HG03558 (cell line): ENCODE measurements at regions not wholly inside any gene's neighbourhood (a gene's known extent, or its start where the extent isn't known, plus 50 kb on each side); places are given as distances from the start of the nearest gene placed in this dataset.
"Not testable (repeated sequence)": the region's sequence is repeated elsewhere in the genome, so short reads cannot be mapped to it uniquely, and the experiment has no call there.

Source experiments
- ATAC-seq: cut with Tn5 transposase; IDR thresholded peaks from one replicate; pipeline ENCODE4 v1.9.1; 2021; ENCODE audit warnings: moderate number of reproducible peaks; ENCODE audit not compliant: unreplicated experiment; ENCODE audit errors: extremely low read depth

- ATAC-seq: no peak
Observed at GRCh38 chr4:95898226-95898625, 58.3 kb downstream of the PDHA2 start.

DNA sequence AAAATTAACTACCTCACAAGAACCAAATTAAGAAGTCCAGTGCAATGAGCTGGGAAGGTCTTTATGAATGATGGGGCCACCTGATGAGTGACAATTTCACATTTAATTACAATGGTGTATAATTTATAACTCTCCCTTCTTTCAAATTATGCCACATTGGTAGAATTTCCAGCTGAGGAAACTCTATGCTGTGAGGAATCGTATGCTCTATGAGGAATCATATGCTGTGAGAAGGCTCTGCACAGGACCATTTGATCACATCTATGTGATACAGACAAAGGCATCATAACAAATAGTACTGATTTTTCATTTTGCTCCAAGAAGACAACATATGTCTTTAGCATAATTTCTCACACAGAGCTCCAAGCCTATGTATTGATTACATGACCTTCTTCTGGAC, 69.3 kb downstream of the PDHA2 start:
- ATAC-seq: no peak

DNA sequence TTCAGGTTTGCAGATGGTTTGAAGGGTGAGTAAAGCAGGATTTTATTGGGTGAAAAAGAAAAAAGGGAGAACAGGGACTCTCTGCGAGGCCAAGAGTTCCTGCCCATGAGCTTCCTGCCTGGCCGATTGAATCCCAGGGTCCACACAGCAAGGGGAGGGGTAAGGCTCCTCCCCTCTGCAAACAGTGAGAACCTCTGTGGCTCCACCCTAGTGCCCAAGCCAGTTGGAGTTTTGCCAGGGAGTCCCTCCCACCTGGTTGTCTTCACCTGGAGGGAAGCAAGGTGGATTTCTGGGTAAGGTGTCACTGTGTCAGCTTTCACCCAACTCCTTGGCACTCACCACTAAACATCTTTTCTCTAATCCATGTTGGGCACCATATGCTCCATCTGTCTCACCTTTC, 70.9 kb downstream of the PDHA2 start:
- no peak for ATAC-seq

GRCh38 chr4:95921470-95921869, 81.6 kb downstream of the PDHA2 start:
- ATAC-seq: no peak

DNA sequence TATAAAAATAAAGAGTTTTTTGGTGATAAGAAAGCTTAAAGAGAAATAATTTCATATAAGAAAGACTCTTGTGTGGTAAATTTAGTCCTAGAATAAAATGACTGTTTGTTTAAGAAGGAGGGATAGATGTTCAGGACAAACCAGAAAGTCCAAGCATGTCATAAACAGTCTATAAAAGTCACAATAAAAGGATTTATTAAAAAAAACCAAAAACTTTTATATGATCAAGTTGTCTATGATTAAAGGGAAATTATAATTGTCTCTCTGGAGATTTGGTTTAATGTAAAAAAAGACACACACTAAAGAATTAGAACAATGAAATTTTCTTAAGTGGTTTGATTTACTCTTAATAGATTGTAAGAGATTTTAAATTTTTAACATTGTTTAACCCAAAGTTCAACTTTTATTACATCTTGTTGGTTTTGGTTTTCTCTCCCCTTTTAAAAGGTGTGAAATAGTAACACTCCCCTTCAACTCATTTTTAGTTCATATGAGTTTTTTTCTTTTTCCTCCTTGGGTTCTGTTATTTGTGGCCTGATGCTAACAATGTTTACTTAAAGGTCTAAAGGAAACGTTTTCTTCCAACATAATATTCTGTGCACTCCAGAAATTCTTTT, 89.7 kb downstream of the PDHA2 start:
- no peak for ATAC-seq

- no peak for ATAC-seq
Observed at GRCh38 chr4:95939141-95939540, 99.2 kb downstream of the PDHA2 start.

- no peak for ATAC-seq
Observed at GRCh38 chr4:95949136-95949765, 109.4 kb downstream of the PDHA2 start.

GRCh38 chr4:95949808-95950207, 109.9 kb downstream of the PDHA2 start:
- ATAC-seq: no peak

DNA sequence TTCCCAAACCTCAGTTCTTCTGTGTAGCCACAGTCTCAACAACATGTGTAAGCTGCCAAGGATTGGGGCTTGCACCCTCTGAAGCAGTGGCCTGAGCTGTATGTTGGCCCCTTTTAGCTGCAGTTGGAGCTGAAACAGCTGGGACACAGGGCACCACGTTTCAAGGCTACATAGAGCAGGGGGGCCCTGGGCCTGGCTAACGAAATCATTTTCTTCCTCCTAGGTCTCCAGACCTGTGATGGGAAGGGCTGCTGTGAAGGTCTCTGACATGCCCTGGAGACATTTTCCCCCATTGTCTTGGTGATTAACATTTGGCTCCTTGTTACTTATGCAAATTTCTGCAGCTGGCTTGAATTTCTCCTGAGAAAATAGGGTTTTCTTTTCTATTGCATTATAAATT, 112.6 kb downstream of the PDHA2 start:
- ATAC-seq: not testable (repeated sequence)

GRCh38 chr4:95956094-95956493, 116.2 kb downstream of the PDHA2 start:
- no peak for ATAC-seq

DNA sequence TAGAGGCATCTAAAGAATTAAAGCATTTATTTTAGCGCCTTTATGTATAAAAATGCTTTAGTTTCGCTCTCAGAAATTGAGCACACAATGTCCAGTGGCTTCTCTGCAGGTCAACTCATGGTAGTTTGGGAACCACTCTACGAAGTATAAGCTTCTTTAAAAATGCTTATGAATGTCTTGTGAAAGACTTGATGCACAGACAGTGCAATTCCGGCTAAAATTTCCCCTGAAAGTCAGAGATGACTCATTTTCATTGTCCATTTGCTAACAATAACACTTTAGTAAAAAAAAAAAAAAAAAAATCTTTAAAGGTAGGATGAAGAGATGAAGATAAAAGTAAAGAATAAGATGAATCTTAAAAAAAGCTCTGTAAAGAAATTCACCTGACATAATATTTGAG, 117.2 kb downstream of the PDHA2 start:
- ATAC-seq: no peak

- ATAC-seq: no peak
Observed at GRCh38 chr4:95957759-95958158, 117.9 kb downstream of the PDHA2 start.

DNA sequence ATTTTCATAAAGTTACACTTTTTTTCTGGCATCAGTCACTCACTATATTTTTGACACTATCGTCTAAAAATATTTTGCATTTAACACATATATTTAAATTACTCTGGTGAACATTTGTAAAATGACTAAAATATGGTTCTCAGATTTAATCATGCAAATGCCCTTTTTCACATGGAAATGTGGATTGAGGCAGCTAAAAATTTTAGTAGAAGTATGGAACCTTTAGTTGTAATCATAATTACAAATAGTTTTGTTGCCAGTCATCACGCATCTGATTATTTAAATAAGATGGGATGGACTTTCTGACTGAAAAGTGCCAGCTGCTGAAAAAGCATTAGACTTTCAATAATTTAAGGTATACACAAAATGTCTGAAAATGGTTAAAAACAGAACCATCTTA, 119.3 kb downstream of the PDHA2 start:
- no peak for ATAC-seq

DNA sequence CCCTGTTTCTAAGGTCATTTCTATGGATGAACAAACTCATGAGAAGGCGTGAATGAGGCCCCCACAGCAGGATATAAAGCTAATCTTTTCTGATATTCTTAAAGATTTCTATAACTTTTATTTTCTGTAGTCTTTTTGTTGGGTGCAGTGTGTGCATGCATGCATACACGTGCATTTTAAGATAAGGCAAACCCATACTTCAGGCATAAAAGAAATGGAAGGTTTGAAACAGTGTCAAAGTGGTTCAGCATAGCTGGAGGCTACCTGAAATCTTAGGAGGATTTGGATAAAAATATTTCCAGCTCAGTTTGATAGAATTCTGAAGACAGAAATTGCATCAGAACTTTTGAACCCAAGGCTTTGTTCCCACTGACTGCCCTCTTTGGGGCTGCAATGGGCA, 119.7 kb downstream of the PDHA2 start:
- no peak for ATAC-seq

GRCh38 chr4:95963456-95963855, 123.6 kb downstream of the PDHA2 start:
- ATAC-seq: no peak

DNA sequence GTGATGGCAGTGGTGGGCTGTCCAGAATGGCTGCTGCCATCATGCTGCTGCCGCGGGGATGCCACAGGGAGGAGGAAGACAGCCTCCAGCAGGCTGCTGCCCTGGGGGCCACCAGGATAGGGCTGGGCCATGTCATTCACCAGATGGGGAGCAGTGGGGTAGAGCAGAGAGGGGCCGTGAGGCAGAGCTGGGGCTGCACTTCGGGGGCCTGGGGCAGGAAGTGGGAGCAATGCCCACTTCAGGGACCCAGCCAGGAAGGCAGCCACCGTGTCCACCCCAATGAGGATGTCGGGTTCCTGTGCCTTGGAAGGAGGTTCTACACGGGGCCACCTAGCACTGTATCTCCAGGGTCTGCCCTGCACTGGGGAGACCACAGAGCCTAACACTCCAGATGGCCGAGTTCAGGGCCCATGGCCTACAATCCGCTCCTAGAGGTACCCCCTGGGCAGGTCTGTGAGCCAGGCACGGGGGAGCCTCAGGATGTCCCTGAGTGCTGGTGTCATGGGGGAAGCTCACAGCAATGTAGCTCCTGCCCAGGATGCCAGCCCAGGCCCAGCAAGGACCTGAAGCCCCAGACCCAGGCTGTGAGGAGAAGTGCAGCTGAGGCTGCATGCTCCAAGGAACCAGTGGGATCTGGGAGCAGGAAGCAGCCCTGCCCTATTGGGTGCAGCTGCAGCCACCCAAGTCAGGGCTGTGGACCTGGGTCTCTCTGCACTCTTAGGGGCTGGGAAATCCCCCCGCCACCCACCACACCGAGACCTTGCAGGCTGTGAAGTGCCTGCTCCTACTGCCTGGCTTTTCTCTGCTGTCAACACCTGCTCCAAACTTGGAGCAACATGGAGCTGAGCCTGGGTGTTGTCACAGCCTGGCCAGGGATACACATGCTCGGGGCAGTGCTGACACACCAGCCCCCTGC, 140.3 kb downstream of the PDHA2 start:
- no peak for ATAC-seq

GRCh38 chr4:95980877-95981360, 141.0 kb downstream of the PDHA2 start:
- no peak for ATAC-seq

DNA sequence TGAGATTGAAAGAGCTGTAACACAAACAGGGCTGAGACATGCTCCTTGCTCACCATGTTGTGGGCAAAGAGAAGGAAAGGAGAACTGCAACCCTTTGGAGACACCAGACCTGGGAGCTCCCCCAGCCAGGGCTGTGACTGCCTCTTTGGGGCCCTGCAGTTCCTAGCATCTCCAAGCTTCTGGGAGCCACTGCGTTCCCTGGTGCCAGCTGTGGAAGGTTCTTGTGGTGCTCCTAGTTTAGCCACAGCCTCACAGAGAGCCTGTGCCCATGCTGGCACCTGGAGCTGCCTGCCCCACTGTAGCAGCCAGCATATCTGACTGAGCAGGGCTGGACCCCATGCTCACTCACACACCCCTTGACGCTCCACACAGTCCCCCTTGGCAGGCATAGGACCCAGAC, 141.7 kb downstream of the PDHA2 start:
- no peak for ATAC-seq

GRCh38 chr4:95982516-95982915, 142.6 kb downstream of the PDHA2 start:
- ATAC-seq: no peak

- no peak for ATAC-seq
Observed at GRCh38 chr4:95984081-95984480, 144.2 kb downstream of the PDHA2 start.

DNA sequence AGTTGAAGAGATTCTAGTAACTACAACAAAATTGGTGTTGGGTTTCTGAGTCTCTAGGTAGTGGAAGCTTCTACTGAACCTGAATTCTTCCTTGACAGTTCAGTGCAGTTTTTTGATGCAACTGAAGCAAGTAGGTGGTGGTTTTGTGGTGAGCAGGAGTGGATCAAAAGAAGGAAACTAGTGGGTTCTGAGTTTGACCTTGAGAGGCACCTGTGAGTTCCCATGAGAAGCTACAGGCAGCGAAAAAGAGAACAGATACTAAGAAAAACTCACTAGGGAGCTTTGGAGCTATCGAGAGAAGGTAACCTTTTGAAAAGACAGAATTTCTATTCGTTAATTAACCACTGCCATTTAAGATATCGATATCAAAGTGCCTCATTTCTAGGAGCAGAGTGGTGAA, 145.2 kb downstream of the PDHA2 start:
- ATAC-seq: no peak
